ENCODE measurements at regions not wholly inside any gene's neighbourhood (a gene's known extent, or its start where the extent isn't known, plus 50 kb on each side); places are given as distances from the start of the nearest gene placed in this dataset.

DNA sequence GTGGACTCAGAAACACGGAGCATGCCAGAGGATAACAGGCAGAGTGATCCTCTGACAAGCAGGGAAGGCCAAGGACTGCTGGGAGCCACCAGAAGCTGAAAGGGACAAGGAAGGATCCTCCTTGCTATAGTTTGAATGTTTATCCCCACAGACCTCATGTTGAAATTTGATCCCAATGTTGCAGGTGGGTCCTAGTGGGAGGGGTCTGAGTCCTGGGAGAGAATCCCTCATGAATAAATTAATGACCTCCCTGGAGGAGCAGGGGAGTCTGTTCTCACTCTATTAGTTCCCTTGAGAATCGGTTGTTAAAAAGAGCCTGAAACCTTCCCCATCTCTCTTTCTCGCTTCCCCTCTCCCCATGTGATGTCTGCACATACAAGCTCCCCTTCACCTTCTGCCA lies 124.4 kb downstream of the FBXO15 start:
- ATAC-seq: no peak
- intact Hi-C loops (cut with DNase I): no loop called here
- no peak for DNase-seq (ENCODE audit: missing footprints)

- no peak for DNase-seq (ENCODE audit: missing footprints)
- ATAC-seq: no peak
- intact Hi-C loops (cut with DNase I): no loop called here
Measured at GRCh38 chr18:74019864-74020263, 127.8 kb downstream of the FBXO15 start.

DNA sequence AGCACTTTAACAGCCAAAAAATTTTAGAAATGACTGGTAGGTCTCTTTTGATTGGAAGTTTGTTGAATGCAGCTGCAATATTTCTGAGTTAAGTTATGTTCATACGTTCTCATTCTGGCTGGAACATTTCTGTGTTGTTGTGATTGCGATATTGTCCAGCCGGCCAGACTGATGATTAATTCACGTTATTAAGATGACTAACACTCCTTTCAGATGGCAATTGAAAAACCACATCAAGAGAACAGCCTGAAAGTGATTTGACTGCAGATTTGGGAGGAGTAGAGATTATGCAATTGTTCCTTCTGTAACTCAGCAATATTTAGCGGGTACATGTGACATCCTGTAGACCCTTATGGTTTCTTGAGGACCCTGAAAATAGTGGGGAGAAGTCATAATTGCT lies 133.7 kb downstream of the FBXO15 start:
- DNase-seq (ENCODE audit: missing footprints): no peak
- intact Hi-C loops (cut with DNase I): no loop called here
- no peak for ATAC-seq

- ATAC-seq: no peak
- intact Hi-C loops (cut with DNase I): no loop called here
- no peak for DNase-seq (ENCODE audit: missing footprints)
Measured at GRCh38 chr18:74012954-74013630, 134.5 kb downstream of the FBXO15 start.

DNA sequence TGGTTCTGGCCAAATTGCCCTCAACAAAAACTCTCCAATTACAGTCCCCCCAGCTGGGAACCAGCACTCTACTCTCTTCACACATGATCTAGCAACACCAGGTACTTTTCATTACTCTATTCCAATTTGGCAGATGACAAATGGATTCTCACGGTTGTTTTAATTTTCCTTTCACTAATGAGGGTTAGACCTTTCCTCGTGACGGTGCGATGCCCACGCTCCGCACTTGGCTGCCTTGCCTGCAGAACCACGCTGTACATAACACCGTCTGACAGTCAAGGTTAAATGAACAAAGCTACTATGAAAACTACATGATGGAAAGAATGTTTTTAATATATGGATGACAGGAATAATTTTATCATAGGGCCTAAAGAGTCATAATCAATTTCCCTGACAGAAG lies 141.5 kb downstream of the FBXO15 start:
- DNase-seq (ENCODE audit: missing footprints): no peak
- intact Hi-C loops (cut with DNase I): no loop called here
- no peak for ATAC-seq

DNA sequence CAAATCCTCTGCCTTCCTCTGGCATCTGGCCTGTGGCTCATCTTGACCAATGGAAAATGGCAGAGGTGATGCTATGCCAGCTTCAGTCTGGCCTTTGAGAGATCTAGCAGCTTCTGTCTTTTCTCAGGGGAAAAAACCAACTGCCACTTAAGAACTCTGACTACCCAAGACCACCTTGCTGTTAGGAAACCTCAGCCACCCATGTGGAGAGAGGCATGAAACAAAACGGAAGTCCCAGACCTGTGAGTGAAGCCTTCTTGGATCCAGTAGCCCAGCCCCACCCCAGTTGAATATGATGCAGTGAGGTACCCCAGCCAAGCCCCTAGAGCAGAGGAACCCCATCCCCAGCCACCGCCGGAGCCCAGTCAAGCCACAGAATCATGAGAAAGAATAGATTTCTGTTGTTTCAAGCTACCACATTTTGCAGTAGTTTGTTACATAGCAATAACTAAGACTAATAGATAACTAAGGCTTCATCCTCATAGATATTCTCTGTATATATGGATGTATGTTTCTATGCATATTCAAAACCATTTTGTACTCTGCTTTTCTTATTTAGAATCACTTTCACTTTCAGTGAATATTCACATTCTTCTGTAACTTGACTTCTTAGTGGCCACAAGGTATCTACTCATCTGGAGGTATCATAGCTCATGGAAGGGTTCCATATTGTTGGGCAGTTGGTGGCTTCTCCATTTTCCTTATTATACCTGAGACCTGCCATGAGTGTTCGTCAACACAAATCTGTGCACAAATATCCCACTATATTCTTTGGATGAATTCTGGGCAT lies 142.1 kb downstream of the FBXO15 start:
- no peak for DNase-seq (ENCODE audit: missing footprints)
- ATAC-seq: no peak
- intact Hi-C loops (cut with DNase I): no loop called here

DNA sequence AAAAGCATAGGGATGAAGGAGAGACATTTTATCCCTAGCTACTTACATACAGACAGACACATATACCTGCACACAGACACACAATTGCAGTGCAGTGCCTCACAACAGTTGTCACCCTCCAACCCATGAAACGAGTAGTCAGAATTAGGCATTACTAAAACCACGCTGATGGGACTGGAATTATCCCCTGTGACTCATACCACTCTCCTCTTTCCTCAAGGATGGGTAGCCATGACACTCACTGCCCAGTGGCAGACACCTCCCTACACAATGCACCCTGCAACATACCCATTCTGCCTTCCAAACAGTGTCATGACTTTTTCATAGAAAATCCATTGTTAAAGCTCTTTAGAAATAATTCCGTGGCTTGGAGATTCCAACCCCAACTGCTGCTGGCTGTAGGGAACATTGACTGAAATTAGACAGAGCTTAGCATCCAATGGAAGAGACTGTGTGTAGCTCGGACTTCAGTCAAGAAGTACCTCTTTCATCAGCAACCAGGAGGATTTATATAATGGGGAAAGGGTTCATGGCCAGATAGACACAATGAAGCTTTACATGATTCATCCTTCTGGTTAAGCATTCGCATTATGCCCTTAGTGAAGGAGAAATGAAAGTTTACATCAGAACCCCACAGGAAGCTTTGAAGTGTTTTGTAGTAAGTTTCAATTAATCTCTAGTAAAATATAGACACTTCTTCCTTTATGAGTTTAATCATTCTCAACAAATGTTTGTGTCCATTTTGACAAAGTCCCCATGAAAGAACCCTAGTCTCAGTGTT lies 155.2 kb downstream of the FBXO15 start:
- intact Hi-C loops (cut with DNase I): no loop called here
- no peak for DNase-seq (ENCODE audit: missing footprints)
- ATAC-seq: no peak

DNA sequence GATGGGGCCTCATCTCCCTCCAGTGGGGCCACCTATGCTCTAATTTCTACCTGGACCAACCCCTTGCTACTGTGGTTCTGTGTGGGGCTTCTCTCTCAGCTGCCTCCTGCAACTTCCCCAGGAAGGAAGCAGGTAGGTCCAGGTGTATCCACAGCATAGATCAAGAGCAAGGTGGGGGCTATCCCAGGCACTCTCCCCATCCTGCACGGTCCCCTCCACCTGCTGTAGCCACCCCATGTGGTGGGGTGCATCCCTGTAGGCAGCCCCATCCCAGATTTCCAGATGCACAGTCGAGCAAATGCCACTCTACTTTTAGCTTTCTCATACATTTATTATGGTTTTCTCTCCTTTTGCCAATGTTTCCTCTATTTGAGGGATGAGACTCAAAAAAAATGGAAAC lies 156.1 kb downstream of the FBXO15 start:
- no peak for ATAC-seq
- DNase-seq (ENCODE audit: missing footprints): no peak
- intact Hi-C loops (cut with DNase I): no loop called here

- ATAC-seq (no peak), DNase-seq (ENCODE audit: missing footprints) (no peak)
- intact Hi-C loops (cut with DNase I): no loop called here
Measured at GRCh38 chr18:73990258-73990657, 157.4 kb downstream of the FBXO15 start.

DNA sequence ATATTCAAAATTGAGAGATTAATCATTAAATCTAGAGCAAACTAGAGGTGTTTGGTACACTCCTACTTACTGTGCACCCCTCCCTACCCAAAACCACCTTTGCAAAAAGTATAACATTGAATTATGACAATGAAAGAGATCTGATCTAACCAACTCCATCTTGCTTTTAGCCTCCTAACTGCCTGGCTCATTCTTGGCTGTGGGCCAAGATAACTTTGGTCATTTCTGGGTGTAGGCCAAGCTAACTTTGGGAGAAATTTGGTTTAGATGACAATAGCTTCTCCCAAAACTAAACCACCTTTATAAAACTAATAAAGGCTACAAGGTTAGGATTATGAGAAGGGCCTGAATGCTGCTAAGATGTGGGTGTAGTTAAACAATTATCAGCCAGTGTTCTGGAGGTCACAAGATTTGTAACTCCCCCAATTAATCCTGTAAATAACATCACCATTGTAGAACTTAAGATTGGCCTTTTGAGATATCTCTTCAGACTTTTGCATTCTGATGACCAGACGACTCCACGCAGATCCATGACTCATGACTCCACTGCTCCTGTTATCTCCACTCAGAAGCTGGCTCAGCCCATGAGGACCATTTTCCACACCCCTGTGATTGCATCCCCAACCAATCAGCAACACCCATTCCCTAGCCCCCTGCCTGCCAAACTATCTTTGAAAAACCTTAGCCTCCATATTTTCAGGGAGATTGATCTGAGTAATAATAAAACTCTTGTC lies 160.2 kb downstream of the FBXO15 start:
- intact Hi-C loops (cut with DNase I): no loop called here
- no peak for ATAC-seq
- no peak for DNase-seq (ENCODE audit: missing footprints)

GRCh38 chr18:73986711-73987110 lies 160.9 kb downstream of the FBXO15 start:
- DNase-seq (ENCODE audit: missing footprints) (no peak), ATAC-seq (no peak)
- intact Hi-C loops (cut with DNase I): no loop called here

DNA sequence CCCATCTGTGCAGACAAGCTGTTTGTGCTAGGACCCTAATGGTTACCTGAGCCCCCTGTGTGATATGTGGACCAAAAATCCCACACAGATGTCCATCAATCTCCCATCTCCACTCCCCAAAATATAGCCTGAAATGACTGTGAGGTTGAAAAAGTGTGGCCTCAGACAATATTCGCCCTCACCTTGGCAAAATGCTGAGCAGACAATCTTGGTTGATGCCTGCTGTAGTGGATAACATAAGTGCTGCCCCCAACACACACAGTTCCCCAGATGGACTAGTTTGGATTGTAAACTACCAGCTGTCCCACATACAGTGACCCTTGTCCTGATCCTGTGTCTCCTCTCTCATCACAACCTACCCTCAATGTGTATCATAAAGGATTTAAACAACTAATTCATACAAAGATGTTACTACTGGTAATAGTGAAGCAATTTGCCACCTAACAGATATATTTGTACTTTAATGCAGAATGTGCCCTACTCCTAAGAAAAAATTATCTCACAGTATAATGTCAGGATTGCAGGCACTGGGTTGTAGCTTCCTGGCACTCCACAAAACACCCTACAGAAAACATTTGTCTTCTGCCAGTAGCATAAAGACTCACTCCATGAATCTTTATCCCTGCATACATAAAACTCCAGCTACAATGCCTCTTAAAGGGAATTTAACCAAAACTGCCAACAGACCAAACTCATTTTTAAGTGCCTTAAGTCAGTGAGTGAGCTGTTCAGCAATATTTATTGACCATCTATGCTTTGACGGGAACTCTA lies 161.6 kb downstream of the FBXO15 start:
- intact Hi-C loops (cut with DNase I): no loop called here
- ATAC-seq (no peak), DNase-seq (ENCODE audit: missing footprints) (no peak)

GRCh38 chr18:73983970-73984369 lies 163.7 kb downstream of the FBXO15 start:
- ATAC-seq (no peak), DNase-seq (ENCODE audit: missing footprints) (no peak)
- intact Hi-C loops (cut with DNase I): no loop called here

DNA sequence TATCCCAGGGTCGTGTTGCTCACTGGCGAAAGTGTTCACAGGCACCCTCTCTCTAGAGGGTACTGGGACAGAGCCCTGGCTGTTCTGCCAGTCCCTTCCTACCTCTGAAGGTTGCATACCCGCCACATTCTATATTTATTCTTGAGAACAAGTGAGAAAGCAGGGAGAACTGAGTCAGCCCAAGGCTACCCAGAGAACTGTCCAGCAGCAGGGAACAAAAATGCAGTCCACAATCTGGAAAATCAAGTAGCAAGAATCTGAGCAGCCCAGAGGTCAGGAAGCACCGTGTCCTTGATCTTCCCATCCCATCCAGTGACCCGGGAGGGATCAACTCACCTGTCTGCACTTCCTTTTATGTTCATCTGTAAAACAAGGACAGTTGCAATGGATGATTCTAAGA lies 164.1 kb downstream of the FBXO15 start:
- intact Hi-C loops (cut with DNase I): no loop called here
- DNase-seq (ENCODE audit: missing footprints): no peak
- ATAC-seq: no peak

GRCh38 chr18:73981796-73982195 lies 165.8 kb downstream of the FBXO15 start:
- DNase-seq (ENCODE audit: missing footprints) (no peak), ATAC-seq (no peak)
- intact Hi-C loops (cut with DNase I): no loop called here

- ATAC-seq (no peak), DNase-seq (ENCODE audit: missing footprints) (no peak)
- intact Hi-C loops (cut with DNase I): no loop called here
Measured at GRCh38 chr18:73980289-73980979, 167.2 kb downstream of the FBXO15 start.

GRCh38 chr18:73979742-73980141 lies 167.9 kb downstream of the FBXO15 start:
- intact Hi-C loops (cut with DNase I): no loop called here
- DNase-seq (ENCODE audit: missing footprints): no peak

DNA sequence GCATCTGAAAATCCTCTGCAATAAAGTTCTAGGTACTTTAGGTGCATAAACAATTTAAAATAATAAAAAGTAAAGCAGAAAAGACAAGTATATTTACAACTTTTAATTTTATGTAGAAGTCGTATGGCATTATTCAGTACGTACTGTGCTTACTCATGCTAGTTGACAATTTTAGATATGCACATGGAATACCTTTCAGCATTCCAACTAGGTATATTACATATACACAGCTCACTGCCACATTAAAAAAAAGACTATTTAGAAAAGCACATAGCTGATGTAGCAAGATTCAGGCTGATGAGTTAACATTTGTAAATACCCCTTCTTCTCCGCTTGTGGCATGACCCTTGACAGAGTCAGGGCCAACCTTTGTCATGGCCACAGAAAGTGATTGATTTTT lies 171.2 kb downstream of the FBXO15 start:
- ATAC-seq (no peak), DNase-seq (ENCODE audit: missing footprints) (no peak)
- intact Hi-C loops (cut with DNase I): no loop called here

More at GRCh38 chr18:73979742-73980141, 167.9 kb downstream of the FBXO15 start:
- no peak for ATAC-seq

Data from Right ventricle myocardium inferior (tissue), 1 donor.